Vagina (tissue), 2 donors: ENCODE measurements at regions not wholly inside any gene's neighbourhood (a gene's known extent, or its start where the extent isn't known, plus 50 kb on each side); places are given as distances from the start of the nearest gene placed in this dataset.

ENCODE experiments used
- CTCF ChIP-seq, 3 experiments: fragments of 450-650 bp in 2 of 3; fragments of 200-600 bp in 1 of 3; sonication (generic) in 1 of 3; IDR thresholded peaks; one replicate each; pipeline ENCODE4 v1.5.1; 2017 to 2019; ENCODE audit warnings: antibody characterized with exemption in 3 of 3, mild to moderate bottlenecking in 2 of 3, moderate library complexity in 2 of 3
- POLR2A ChIP-seq, 2 donors: fragments of 450-650 bp; IDR thresholded peaks; one replicate each; pipeline ENCODE4 v1.6.1; 2017; ENCODE audit warnings: antibody characterized with exemption in 2 of 2, mild to moderate bottlenecking in 2 of 2, moderate library complexity in 2 of 2
- POLR2AphosphoS5 ChIP-seq, 2 donors: sonication (generic); formaldehyde crosslinking; IDR thresholded peaks; one replicate each; pipeline ENCODE4 v1.9.0; 2017; ENCODE audit warnings: antibody characterized with exemption in 2 of 2, mild to moderate bottlenecking in 2 of 2, low read depth in 1 of 2; ENCODE audit not compliant: insufficient read depth in 1 of 2

- TF ChIP-seq CTCF (IDR thresholded peaks at IDR 0.05): no peak
- TF ChIP-seq POLR2AphosphoS5 (IDR thresholded peaks at IDR 0.05; ENCODE audit: insufficient read depth in 1 of 2, low read depth in 1 of 2): no peak
- no peak for TF ChIP-seq POLR2A (IDR thresholded peaks at IDR 0.05)
Observed at GRCh38 chr4:60989141-60989540, 211.0 kb upstream of the ADGRL3 start.
